ENCODE measurements at regions not wholly inside any gene's neighbourhood (a gene's known extent, or its start where the extent isn't known, plus 50 kb on each side); places are given as distances from the start of the nearest gene placed in this dataset.
"Not testable (repeated sequence)": the region's sequence is repeated elsewhere in the genome, so short reads cannot be mapped to it uniquely, and the experiment has no call there.

DNA sequence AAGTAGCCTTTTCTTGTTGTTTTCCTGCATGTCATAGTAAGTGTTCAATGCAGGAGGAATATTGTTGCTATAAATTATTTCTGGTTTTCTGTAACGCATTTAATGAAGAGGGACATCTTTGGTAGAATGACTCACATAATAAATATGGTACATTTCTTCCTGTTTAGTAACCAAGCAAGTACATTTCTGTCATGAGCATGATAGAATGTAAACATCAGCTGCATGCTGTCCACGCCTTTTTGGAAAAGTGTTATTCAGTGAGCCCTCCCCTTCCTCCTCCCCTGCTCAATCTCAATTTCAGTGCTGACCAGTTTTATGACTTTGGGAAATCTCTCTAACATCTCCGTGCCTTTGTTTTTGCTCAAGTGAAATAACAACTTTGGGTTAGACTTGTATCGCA, 664.0 kb downstream of the XPNPEP1 start:
- DNase-seq, result no peak

DNA sequence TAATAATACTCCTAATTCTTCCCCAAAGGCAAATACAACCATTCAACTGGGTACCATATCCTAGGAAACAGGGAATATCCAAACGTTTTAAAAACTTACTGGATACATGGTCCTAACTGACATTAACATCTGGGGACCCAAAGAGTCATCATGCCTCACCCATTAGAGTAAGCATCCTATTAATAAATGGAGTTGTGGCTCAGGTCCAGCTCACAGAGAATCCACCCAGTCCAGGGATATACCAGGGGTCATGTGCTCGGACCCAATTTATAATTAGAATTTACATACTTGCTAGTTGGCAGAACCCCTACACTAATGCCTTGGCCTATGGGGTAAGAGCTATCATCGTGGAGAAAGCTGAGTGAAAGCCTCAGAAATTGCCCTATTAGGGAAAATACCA, 670.0 kb downstream of the XPNPEP1 start:
- no peak for DNase-seq

DNA sequence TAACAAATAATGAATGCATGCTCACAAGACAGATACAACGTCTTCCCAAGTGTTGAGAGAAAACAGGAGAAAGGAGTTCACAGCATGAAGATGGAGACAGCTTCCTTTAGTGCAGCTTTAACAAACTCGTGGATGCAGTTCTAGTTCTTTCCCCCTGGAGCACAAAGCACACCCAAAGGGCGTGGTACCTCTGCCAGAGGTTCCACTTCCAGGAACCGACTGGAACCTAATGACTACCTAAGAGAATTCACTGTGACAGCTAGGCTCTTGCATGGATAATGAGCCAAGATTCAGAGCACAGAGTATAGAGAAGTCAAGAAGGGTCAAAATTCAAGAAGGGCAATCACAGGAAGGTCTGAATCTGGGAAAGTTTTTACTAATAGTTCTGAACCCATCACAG, 673.2 kb downstream of the XPNPEP1 start:
- no peak for DNase-seq

DNA sequence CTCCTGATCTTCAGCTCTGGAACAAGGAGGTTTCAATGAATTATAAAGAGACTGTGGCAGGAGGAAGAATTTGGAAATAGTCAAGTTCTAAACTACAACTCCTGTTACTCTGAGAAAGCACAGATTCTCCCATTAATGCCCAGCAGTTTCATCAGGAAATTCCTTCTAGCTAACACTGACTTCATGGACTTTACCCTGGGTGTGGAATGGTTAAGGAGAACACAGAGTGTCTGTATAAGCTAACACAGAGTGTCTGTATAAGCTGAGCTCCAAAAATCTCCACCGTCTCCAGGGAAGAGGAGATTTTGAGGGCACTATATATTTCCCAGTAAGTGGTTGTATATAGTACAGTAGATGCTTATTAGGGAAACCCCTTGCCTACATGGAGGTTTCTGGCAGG, 675.5 kb downstream of the XPNPEP1 start:
- DNase-seq, result no peak

DNA sequence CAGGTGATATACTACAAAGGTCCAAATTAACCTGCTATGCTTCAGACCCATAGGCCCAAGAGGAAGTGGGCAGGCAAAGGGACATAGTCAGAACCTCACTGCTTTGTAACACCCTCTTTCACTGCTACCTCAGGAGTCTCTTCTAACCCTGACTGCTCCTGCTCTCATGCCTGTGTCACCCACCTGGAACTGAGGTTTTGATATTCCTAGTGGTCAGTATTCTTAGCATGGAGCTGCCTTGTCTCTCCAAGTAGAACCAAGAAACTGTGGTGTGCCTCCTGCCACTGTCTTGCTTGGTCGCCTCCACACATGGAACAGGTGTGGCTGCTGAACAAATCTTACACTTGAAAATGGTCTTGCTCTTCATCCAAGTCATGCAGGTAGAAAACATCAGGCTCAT, 677.5 kb downstream of the XPNPEP1 start:
- no peak for DNase-seq

DNA sequence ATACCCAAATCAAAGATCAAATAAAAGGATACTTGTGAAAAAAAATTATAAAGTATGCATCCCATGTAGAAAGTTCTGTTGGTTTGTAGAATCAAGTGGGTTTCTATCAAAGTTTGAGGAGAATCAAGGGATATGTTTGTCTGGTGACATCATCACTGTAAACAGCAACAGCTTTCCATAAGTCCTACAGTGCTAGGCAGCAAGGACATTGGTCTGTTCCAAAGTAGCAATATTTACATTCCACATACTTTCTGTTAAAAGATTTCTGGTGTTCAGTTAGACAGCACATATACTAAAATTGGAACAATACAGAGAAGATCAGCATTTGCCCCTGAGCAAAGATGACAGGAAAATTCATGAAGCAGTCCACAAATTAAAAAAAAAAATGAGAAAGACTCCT, 683.9 kb downstream of the XPNPEP1 start:
- DNase-seq, result no peak

DNA sequence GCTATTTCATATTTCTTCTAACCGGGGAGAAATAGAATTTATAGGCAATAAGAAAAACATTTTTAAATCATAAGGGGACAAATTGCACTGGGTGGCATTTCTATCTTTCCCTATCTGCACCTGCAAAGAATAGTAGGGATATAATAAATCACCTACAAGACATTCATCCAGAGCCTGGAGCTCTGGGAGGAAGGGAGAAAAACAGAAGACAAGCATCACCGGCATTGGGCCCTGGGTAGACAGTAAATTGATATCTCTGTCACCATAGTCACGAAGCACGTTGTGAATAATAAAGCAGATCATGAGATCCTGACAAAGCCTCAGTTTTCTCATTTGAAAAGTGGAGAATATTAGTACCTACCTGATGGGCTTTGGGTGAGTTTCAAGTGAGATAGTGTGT, 685.6 kb downstream of the XPNPEP1 start:
- DNase-seq, result no peak

DNA sequence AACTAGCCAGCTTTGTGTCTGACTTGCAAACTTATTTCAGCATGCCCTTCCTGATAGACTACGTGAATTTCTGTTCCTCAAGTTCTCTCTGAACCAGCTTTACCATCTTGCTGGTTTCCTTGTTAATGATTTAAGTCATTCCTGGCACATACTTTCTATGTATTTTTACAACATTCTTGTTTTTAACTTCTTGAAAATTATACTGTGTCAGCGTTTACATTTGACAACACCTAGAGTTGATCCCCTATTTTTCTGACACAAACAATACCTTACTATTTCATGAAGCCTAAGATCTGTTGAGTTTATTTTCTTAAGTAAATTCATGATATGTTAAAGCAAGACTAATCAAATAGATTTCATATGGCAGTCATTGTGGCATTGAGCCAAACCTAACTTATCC, 686.3 kb downstream of the XPNPEP1 start:
- DNase-seq, result no peak

DNA sequence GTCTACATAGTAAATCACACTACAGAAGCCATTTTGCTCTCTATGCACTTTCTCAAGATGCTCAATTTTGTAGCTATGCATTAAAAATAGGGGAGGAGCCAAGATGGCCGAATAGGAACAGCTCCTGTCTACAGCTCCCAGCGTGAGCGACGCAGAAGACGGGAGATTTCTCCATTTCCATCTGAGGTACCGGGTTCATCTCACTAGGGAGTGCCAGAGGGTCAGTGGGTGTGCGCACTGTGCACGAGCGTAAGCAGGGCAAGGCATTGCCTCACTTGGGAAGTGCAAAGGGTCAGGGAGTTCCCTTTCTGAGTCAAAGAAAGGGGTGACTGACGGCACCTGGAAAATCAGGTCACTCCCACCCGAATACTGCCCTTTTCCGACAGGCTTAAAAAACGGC, 699.8 kb downstream of the XPNPEP1 start:
- DNase-seq, result not testable (repeated sequence)

DNA sequence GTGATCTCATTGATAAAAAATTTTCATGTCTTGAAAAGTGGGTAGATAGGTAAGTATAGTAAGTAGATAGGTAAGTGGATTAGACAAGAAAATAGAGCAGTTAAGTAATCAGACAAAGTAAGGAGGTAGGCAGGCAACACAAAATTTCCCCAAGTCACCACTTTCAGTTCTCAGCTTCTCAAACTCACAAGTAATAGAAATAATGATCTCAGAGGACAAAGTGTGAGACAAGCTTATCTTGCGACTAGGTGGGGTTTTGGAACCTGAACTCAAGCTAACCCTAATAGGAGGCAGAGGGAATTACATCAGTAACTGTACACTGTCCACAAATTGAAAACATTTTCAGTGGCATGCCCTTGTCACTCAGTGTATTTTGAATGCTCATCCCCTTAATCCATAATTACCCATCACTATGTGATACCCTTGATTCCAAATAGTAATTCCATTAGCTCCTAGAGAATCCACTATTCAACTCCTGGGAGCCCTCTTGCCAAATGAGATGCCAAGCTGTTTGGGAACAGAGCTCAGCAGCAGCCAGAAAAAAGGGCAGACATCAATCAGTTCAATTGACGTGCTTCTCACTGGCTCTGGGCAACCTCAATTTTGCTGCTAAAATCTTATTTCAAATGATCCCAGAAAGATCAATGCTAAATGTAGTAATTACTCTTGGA, 703.2 kb downstream of the XPNPEP1 start:
- no peak for DNase-seq

DNA sequence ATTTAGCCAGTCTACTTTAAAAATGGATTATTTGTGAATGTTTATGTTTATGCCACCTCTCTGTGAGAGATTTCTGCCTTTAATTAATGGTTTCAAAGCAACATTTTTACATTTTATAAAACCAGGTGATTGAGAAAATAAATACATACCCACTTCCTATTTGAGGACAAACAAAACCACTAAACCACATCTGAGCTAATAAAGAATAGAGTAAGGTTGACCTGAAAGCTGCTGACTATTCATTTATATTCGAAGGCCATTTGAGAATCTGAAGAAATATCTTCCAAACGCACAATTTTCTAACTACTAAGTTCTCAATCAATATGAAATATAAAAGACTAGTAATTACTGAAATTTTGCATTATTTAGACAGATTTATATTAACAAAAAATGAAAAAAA, 705.1 kb downstream of the XPNPEP1 start:
- DNase-seq, result no peak

DNA sequence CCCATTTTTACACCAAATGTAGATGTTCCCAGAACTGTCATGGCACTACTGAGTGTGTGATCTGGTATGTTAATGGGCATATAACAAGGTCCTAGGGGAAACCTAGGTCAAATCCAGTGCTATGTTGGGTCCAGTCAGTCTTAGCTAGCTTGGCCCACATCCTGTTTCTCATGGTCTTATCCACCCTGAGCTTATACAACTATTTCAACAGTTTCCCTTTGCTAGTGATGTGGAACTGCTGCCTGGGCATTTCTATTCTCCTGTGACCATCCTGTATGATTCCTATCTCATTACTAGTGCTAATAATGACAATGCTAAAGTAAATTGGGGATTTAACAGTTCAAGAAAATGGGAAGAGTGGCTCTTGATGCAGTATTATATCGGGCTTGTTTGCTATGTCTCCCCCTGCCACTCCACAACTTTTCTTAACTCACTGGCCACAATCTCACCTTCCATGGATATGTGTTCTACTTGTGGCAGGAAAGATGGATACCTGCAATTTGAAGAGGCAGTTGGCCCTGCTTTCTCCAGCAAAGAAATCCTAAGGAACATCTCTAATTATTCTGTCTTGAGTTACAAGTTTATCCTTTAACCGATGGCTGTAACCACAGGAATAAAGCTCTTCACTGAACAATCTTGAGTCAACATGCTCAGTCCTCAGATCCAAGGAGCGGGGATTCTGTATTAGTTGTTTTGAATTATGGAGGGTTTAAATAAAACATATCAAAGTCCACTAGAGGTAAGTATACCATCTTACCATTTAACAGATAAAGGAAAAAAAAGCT, 707.8 kb downstream of the XPNPEP1 start:
- DNase-seq, result no peak

DNA sequence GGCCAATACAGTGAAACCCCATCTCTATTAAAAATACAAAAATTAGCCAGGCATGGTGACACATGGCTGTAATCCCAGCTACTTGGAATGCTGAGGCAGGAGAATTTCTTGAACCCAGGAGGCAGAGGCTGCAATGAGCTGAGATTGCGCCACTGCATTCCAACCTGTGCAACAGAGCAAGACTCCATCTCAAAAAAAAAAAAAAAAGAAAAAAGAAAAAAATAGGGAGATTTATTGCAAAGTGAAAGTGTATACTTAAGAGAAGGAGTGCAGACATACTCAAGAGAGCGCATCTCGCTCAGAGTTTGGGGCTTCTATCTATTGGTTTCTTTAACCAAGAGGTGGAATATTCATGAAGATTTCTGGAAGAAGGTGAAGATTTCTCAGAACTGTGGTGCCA, 708.4 kb downstream of the XPNPEP1 start:
- DNase-seq, result not testable (repeated sequence)

DNA sequence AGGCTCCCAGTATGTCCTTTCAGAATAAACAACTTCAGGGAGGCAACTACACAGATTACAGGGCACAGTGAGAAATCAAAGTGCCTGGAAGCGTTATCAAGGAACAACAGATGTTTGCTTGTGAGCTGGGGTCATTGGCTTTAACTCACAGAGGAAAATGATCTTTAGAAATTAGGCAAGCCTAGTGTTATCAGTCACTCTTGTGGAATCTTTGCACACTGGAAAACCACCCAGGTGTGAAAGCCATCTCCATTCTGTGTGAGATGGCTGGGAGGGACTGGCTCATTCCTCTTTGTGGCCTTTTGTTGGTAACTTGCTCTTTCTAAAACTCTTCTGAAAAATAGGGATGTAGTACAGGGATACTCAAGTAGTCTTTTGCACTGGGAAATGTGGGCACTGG, 716.0 kb downstream of the XPNPEP1 start:
- DNase-seq, result no peak

DNA sequence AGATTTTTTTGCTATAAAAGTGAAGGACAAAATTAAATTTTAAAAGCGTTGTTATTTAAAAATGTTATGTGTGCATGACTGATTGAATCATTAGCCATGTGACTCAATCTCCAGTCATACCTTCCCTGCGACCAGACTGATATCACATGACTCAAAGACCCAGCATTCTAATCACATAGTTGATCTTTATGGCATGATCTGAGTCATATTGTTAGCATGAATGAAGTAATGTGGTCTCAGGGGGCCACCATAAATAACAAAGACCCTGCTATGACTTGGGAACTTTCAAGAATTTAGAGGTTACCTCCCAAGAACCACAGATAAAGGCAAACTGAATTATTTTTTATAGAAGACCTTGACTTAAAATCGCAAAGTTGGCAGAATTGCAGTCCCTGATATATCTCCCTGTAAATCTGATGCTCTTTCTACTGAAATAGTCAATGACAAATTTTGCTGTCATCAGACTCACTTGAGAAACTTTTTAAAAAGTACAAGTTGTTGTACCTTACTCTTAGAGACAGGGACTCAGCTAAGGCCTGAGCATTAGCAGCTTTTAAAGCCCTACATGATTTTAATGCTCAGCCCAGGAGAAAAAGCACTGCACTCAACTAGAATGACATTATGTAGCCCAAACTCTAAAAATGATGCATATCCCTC, 717.3 kb downstream of the XPNPEP1 start:
- DNase-seq, result no peak

DNA sequence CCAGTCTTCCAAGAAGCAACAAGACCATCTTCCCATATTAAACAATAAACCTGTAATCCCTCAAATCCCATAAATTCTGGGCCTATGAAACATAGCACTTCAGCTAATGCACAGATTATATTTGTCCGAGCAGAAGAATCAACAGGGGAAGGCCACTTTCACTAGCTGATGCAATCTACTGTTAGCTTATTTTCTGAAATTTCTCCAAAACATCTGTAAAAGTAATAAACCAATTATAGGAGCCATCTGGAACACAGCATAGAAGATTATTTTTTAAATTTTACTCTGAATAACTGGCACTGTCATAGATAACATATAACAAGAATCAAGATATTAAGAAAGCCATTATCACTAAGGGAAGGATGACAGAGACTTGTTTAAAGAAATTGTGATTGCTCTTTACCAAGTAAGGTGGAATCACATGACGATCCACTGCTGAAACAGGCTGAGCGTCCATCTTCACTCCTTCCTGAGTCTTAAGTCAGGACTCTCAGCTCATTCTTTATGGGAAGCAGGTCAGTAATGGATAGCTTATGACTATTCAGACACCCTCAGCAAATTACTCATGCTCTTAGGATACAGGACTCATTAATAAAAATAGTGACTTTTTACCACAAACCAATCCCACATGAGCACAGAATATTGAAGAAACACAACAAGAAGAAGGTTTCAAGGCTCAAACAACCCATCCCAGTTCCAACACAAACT, 719.5 kb downstream of the XPNPEP1 start:
- no peak for DNase-seq

DNA sequence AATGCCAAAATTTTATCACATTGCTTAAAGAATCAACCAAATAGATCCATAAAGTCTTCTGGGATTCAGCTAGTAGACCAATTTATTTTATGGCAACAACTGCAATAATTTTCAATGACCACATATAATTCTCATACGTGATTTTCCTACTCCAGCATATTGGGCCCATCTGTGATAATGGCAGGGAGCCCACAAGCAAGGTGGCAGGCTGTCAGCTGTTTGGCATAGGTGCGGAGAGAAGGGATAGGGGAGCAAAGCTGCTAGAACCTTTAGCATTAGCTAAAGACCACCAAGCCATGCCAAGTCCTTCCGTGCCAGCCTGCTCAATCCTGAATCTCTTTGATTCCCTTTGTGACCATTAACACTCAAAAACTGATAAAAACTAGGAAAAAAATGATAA, 721.2 kb downstream of the XPNPEP1 start:
- no peak for DNase-seq

DNA sequence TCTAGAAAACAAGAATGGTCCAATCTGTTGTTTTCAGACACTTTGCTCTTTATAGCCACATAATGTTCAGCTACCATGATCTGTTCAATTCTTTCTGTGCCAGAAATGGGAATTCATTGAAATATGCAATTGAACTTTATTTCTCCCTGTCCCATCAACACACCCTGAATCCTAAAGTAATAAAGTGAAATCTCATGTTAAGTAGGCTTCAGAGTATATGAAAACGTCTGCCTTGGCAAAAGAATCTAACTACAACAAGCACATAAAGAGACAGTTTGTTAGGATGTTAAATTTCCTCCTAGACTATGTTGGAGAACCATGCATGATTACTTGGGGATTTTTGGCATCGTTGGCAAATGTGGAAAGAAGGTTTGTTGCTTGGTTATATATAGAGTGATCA, 722.7 kb downstream of the XPNPEP1 start:
- no peak for DNase-seq

DNA sequence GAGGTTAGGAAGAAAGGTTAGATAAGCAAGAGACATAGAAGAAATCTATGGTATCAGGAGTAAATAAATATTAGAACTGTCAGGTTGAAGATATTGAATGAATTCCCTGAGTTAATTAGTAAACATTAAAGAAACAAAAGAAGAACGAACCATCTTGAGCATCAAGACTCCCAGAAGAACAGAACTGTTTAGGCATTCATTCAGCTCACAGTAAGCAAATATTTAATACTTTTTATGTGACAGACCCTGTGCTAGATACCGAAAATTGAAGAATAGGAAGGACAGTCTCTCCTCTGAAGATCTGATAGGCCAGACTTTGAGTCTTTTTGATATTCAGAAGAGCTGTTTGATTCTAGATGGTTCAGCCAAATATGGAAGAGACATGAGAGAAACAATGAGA, 731.5 kb downstream of the XPNPEP1 start:
- no peak for DNase-seq

DNA sequence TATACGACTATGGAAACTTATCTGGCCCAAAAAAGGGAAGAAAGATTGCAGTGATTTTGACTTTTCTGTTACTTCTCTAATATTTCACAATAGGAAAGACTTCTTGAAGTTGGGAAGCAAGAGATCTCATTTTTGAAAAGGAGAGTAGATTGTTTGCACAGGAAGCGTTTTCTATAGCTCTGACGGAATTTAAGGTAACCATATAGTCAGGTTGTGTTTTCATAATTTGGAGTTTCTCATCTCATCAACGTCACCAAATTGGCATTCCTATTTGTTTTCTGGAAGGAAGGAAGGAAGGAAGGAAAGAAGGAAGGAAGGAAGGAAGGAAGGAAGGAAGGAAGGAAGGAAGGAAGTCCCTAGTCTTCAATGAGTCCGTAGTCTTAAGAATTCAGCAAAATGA, 732.0 kb downstream of the XPNPEP1 start:
- DNase-seq, result no peak

DNA sequence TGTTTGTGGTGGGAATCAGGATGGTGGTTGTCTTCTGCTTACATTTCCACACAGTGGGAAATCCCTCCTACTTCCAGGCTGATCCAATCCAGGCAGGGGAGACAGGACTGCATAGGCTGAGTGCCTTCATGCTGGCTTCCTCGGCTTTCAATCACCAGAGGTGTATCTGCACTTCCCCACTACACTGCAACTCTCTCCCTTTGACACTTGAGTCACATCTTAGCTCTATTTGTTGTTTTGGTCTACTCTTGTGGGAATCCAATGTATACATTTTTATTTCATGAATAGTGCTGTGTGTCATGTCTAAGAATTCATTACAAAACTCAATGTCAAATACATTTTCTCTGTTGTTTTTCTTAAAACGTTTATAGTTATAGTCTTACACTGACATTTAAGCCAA, 735.6 kb downstream of the XPNPEP1 start:
- DNase-seq, result no peak

DNA sequence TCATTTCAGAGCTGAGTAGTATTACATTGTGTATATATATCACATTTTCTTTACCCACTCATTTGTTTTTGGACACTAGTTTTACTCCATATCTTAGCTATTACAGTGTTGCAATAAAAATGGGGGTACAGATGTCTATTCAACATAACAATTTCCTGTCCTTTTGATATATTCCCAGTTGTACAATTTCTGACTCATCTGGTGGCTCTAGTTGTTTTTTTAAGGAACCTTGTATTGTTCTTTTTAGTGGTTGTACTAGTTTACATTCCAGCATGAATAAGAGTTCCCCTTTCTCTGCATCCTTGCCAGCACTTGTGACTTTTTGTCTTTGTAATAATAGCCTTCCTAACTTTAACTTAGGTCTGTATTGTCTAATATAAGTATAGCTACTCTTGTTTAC, 739.9 kb downstream of the XPNPEP1 start:
- DNase-seq, result no peak

DNA sequence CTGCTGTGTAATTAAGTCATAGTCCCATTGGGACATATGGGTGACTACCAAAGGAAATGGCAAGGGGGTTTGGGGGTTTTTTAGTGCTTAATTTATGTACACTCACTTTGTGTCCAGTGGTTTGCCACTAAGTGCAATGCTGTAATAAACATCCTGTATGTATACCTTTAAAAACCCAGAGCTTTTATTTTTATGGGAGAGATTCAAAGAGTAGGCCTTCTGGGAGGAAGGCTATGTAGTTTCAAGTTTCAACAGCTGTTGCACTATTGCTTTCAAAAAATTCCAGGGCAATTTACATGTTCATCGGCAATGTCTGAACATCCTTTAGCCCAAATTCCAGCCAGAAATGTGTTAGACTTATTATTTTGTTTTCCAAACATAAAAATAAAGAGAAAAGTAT, 744.7 kb downstream of the XPNPEP1 start:
- no peak for DNase-seq

DNA sequence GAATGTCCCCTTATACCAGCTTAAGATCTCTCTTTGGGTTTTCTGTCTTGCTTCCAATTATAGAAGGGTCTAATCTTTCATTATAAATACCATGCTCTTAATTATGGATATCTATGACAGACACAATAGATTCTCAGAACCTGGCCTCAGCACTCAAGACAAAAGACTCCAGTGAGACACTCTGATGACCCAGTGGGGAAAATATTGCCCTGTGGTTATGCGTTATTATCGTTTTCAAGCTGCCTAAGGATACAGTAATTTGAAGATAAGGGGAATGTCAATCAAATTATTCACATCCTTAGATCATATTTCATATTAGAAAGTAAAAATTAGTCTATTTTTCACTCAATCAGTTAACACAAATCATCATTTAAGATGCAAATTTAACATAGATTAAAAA, 748.8 kb downstream of the XPNPEP1 start:
- no peak for DNase-seq
